ENCODE measurements at regions not wholly inside any gene's neighbourhood (a gene's known extent, or its start where the extent isn't known, plus 50 kb on each side); places are given as distances from the start of the nearest gene placed in this dataset.

GRCh38 chrX:125778261-125778660, 387.8 kb downstream of the DCAF12L2 start:
- DNase-seq (ENCODE audit: low read depth in 2 of 3, low spot score in 1 of 3): no peak

DNA sequence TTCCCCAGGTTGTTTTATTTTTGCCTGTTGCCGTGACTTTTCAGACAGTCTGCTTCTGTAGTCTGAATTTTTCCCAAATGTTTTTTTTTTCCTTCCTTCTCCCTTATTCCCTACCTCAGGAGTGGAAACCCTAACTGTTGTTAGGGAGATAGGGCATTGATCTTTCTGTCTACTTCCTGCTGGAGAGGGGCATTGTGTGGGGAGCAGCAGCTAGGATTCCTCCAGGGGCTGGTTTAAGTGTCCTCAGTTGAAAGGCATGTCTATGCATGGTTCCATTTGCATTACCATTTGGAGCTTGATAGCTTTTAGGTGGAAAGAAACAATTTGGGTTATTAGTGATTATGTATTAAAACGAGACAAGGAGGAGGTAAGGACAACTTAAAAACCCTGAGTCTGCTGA, 383.9 kb downstream of the DCAF12L2 start:
- no peak for DNase-seq (ENCODE audit: low read depth in 2 of 3, low spot score in 1 of 3)

- no peak for DNase-seq (ENCODE audit: low read depth in 2 of 3, low spot score in 1 of 3)
Measured at GRCh38 chrX:125786316-125786715, 379.8 kb downstream of the DCAF12L2 start.

DNA sequence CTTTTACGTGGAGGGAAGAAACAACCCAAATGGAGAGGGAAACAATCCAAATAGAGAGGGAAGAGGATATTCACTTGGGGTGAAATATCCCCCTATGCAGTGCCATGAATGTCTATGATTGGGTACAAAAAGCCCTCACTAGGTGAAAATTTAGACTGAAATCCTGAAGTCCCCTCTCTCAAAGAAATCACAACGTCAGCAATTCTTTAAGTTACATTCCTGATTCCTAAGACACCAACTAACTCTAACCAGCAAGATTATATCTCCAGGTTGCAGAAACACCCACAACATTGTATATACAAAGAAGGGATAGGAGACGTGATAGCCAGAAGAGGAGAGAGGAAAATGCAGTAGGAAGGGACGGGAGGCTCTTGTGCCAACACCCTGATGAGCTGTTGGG, 374.3 kb downstream of the DCAF12L2 start:
- DNase-seq (ENCODE audit: low read depth in 2 of 3, low spot score in 1 of 3): no peak

- DNase-seq (ENCODE audit: low read depth in 2 of 3, low spot score in 1 of 3): no peak
Measured at GRCh38 chrX:125810856-125811255, 355.2 kb downstream of the DCAF12L2 start.

DNA sequence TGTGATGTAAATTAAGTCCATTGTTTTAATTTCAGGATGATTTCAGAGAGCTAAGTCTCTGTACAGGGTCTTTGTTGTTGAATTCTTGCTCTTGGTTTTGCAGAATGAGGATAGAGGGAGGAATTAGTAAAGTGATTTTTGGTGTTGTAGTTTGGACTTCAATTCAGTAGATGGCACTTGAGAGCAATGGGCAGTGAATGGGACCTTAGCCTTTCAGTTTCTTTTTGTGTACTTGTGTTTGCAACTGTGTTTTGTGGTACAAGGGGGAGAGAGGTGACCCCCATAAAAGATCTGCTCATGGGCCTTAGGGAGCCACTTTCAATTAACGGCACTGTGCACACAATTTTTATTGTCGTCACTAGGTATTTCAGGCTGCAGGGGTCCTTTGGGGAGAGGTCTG, 340.0 kb downstream of the DCAF12L2 start:
- DNase-seq (ENCODE audit: low read depth in 2 of 3, low spot score in 1 of 3): no peak

GRCh38 chrX:125826774-125827451, 339.2 kb downstream of the DCAF12L2 start:
- DNase-seq (ENCODE audit: low read depth in 2 of 3, low spot score in 1 of 3): no peak

DNA sequence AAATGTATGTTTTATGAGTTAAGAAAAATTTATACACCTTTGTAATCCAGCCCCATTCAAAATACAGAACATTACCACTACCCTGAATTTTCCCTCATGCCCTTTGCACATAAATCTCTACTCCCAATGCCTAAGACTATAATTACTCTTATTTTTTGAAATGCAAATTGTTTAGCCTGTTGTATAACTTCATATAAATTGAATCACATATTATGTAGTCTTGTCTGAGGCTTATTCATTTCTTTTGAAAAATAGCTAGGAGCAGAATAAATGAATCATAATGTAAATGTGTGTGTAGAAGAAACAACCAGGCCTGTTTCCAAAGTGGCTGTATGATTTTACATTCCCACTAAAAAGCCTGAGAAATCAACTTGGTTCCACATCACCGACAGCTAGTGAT, 319.8 kb downstream of the DCAF12L2 start:
- no peak for DNase-seq (ENCODE audit: low read depth in 2 of 3, low spot score in 1 of 3)

- no peak for DNase-seq (ENCODE audit: low read depth in 2 of 3, low spot score in 1 of 3)
Measured at GRCh38 chrX:125850693-125851092, 315.4 kb downstream of the DCAF12L2 start.

GRCh38 chrX:125883169-125883568, 282.9 kb downstream of the DCAF12L2 start:
- DNase-seq (ENCODE audit: low read depth in 2 of 3, low spot score in 1 of 3): no peak

DNA sequence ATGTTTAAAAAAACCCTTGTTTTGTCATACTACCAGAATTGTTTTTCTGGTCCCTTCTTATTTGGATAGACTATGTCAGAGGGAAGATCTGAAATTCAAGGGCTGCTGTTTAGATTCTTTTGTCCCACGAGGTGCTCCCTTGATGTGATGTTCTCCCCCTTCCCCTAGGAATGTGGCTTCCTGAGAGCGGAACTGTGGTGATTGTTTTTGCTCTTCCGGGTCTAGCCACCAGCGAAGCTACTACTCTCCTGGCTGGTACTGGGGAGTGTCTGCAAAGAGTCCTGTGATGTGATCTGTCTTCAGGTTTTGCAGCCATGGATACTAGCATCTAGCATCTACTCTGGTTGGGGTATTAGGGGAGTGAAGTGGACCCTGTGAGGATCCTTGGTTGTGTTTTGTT, 271.1 kb downstream of the DCAF12L2 start:
- no peak for DNase-seq (ENCODE audit: low read depth in 2 of 3, low spot score in 1 of 3)

DNA sequence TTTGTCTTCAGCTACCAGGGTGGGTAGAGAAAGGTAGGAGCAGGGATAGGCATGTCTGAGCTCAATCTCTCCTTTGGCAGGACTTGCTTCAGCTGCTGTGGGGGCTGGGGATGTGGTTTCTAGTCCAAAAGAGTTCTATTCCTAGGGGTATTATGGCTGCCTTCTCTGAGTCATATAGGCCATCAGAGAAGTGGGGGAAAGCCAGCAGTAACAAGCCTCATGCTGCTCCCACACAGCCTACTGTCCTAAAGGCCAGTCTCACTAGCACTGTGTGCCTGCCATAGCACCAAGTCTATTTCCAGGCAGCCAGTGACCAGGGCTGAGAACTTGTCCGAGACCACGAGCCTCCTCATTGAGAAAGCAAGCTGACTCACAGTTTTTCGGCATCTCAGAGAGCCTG, 270.6 kb downstream of the DCAF12L2 start:
- no peak for DNase-seq (ENCODE audit: low read depth in 2 of 3, low spot score in 1 of 3)

- DNase-seq (ENCODE audit: low read depth in 2 of 3, low spot score in 1 of 3): no peak
Measured at GRCh38 chrX:125926295-125926694, 239.8 kb downstream of the DCAF12L2 start.

DNA sequence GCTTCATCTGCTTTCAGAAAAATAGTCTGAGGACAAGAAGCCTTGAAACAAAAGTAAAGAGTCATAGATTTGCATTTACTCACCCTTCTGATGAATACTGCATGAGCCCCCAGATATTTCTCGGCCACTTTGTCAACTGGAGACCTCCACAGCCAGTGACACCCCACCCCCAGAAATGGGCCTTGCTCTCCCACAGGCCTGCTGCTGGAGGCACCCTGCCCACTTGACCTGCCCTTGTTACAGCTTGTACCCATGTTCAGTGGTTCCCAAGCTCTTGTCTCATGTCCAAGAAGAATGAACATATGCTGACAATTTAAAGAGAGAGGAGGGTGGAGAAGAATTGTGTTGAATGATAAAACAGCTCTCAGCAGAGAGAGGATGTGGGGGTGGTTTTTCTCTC, 225.1 kb downstream of the DCAF12L2 start:
- no peak for DNase-seq (ENCODE audit: low read depth in 2 of 3, low spot score in 1 of 3)

GRCh38 chrX:125947501-125947900, 218.6 kb downstream of the DCAF12L2 start:
- DNase-seq (ENCODE audit: low read depth in 2 of 3, low spot score in 1 of 3): no peak

DNA sequence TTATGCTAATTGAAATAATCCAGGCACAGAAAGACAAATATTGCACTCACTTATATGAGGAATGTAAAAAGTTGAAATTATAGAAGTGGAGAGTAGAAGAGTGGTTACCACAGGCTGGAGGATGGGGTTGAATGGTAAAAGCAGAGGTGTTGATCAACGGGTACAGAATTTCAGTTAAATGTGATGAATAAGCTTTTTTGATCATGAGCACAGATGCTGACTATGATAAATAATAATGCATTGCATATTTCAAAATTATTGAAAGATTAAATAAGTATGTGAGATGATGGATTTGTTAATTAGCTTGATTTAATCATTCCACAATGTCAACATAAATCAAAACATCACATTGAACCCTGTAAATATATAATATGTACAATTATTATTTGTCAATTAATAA, 213.1 kb downstream of the DCAF12L2 start:
- no peak for DNase-seq (ENCODE audit: low read depth in 2 of 3, low spot score in 1 of 3)

GRCh38 chrX:125953814-125954213, 212.3 kb downstream of the DCAF12L2 start:
- no peak for DNase-seq (ENCODE audit: low read depth in 2 of 3, low spot score in 1 of 3)

DNA sequence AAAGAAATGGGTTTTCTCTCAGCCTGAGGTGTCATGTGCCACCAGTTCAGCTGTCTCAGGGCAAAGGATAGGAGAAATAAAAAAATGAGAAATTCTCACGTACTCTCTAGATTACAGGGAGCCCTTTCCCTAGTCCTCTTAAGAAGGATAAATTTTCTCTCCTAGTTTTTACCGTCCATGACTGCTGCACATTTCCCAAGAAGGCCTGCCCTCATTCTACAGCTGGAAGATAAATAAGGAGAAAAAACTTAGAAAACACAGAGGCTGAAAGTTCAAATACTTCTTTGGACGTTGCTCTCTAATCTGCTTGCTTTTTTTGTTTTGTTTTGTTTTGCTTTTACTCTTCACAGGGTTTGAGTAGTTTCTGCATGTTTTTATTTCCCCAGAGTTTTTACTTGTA, 211.9 kb downstream of the DCAF12L2 start:
- DNase-seq (ENCODE audit: low read depth in 2 of 3, low spot score in 1 of 3): no peak

GRCh38 chrX:125977851-125978250, 188.2 kb downstream of the DCAF12L2 start:
- no peak for DNase-seq (ENCODE audit: low read depth in 2 of 3, low spot score in 1 of 3)

- no peak for DNase-seq (ENCODE audit: low read depth in 2 of 3, low spot score in 1 of 3)
Measured at GRCh38 chrX:125998432-125998831, 167.7 kb downstream of the DCAF12L2 start.

- DNase-seq (ENCODE audit: low read depth in 2 of 3, low spot score in 1 of 3): no peak
Measured at GRCh38 chrX:126027229-126027628, 138.9 kb downstream of the DCAF12L2 start.

DNA sequence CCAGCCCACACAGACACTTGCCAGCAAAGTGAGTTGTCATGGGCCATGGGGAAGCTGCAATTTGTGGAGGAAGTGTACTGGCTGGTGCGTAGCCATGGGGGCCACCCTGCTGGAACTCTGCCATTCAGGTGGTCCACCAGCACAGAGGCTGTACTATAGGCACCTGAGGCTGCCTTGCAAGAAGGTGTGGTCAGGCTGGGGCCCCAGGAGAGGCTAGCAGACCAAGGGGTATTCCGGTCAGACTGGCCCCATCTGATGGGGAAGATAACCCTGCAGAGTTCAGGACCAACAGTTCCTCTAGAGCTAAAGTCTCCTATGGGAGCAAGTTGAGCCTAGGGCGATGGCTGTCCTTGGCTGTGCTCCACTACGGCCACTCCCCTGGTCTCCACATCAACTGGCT, 136.1 kb downstream of the DCAF12L2 start:
- no peak for DNase-seq (ENCODE audit: low read depth in 2 of 3, low spot score in 1 of 3)

- DNase-seq (ENCODE audit: low read depth in 2 of 3, low spot score in 1 of 3): no peak
Measured at GRCh38 chrX:126063984-126064383, 102.1 kb downstream of the DCAF12L2 start.

Data from stimulated activated CD4-positive, alpha-beta T cell treated with anti-CD3 and anti-CD28 coated beads, Interleukin-12 subunit alpha, Interleukin-12 subunit beta, amount 100 ng/mL, for 48 hours (primary cell).